K562 (cell line): ENCODE measurements at regions not wholly inside any gene's neighbourhood (a gene's known extent, or its start where the extent isn't known, plus 50 kb on each side); places are given as distances from the start of the nearest gene placed in this dataset.

Source experiments
- ETS1 ChIP-seq: conservative IDR thresholded peaks from 2 replicates; pipeline ENCODE4 v1.6.1; 2011; ENCODE audit warnings: low read depth, mild to moderate bottlenecking, low read length; ENCODE audit not compliant: control insufficient read depth
- FOXA1 ChIP-seq: fragments of 450-650 bp; IDR thresholded peaks from 2 replicates; pipeline ENCODE4 v1.6.1; 2016; ENCODE audit warnings: mild to moderate bottlenecking, borderline replicate concordance
- FOXP4 ChIP-seq: sonication (generic); formaldehyde crosslinking; IDR thresholded peaks from 2 replicates; pipeline ENCODE4 v1.8.0; 2022; ENCODE audit warnings: mild to moderate bottlenecking, missing genetic modification reagents, borderline replicate concordance
- TF ChIP-seq, protein P1 (sequence below): fragments of 150-350 bp; conservative IDR thresholded peaks from 2 replicates; pipeline ENCODE4 v1.6.1; 2014; ENCODE audit warnings: low read length

DNA sequence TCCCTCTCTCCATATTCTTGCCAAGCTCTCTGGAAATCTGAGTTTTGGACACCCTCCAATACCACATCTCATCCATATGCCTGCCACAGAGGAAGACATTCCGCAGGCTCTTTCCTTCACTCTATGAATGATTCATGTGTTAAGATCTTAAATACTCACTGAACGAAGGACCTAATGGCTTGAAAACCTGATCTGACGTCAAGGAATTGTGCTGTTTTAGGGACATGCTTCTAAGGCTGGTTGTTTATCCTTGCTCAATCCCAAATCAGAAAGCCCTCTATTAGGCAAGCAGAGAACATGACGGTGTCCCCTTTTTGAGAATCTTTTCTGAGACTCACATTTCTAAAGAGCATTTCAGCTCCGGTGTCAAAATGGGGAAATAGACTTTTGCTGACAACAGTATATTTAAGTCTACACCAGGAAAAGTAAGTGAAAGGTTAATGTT is 83.7 kb upstream of the GALNT5 start:
- no peak for TF ChIP-seq ETS1
- no peak for TF ChIP-seq FOXA1
- no peak for TF ChIP-seq FOXP4 (CRISPR knock-in tag)
- TF ChIP-seq, protein P1, sequence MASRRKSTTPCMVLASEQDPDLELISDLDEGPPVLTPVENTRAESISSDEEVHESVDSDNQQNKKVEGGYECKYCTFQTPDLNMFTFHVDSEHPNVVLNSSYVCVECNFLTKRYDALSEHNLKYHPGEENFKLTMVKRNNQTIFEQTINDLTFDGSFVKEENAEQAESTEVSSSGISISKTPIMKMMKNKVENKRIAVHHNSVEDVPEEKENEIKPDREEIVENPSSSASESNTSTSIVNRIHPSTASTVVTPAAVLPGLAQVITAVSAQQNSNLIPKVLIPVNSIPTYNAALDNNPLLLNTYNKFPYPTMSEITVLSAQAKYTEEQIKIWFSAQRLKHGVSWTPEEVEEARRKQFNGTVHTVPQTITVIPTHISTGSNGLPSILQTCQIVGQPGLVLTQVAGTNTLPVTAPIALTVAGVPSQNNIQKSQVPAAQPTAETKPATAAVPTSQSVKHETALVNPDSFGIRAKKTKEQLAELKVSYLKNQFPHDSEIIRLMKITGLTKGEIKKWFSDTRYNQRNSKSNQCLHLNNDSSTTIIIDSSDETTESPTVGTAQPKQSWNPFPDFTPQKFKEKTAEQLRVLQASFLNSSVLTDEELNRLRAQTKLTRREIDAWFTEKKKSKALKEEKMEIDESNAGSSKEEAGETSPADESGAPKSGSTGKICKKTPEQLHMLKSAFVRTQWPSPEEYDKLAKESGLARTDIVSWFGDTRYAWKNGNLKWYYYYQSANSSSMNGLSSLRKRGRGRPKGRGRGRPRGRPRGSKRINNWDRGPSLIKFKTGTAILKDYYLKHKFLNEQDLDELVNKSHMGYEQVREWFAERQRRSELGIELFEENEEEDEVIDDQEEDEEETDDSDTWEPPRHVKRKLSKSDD = no peak
